ENCODE measurements at regions not wholly inside any gene's neighbourhood (a gene's known extent, or its start where the extent isn't known, plus 50 kb on each side); places are given as distances from the start of the nearest gene placed in this dataset.

GRCh38 chr4:11912886-11913285 lies 484.2 kb upstream of the HS3ST1 start (continued):
- no peak for TF ChIP-seq ZNF514 (tag by site-specific recombination; IDR thresholded peaks at IDR 0.05)
- TF ChIP-seq BCL6B (tag by site-specific recombination; IDR thresholded peaks at IDR 0.05): no peak

GRCh38 chr4:11910812-11911211 lies 482.1 kb upstream of the HS3ST1 start:
- POLR2A ChIA-PET: no interaction called here
- no peaks in the 10 kb centered on the region for H3K36me3 ChIP-seq (ENCODE audit: control insufficient read depth in 2 of 2, insufficient read depth in 1 of 2, low read length in 2 of 2)
- H3K27ac ChIP-seq (ENCODE audit: extremely low read depth, low read depth, low read length): no peak overlapping the region
- CTCF ChIA-PET: no interaction called here
- no peaks in the 10 kb centered on the region for H3K9me3 ChIP-seq (ENCODE audit: control insufficient read depth, insufficient read depth, low read depth, low read length)
- H3K4me3 ChIP-seq (ENCODE audit: low read depth, low read length): no peak overlapping the region
- TF ChIP-seq ZNF266 (tag by site-specific recombination; IDR thresholded peaks at IDR 0.05; ENCODE audit: low read depth): no peak
- no peak for TF ChIP-seq ZNF37A (tag by site-specific recombination; IDR thresholded peaks at IDR 0.05)
- no peak for TF ChIP-seq SETDB1 (IDR thresholded peaks at IDR 0.05; ENCODE audit: insufficient read length, low read length)
- no peak for TF ChIP-seq ELK4 (IDR thresholded peaks at IDR 0.05; ENCODE audit: borderline replicate concordance, low read depth, low read length)
- TF ChIP-seq ZSCAN5A (tag by site-specific recombination; IDR thresholded peaks at IDR 0.05): no peak
- no peak for TF ChIP-seq ZNF366 (tag by site-specific recombination; conservative IDR thresholded peaks at IDR 0.05)
- TF ChIP-seq ATF2 (tag by site-specific recombination; IDR thresholded peaks at IDR 0.05; ENCODE audit: low read depth): no peak
- no peak for TF ChIP-seq ZNF664 (tag by site-specific recombination; IDR thresholded peaks at IDR 0.05)
- no peaks in the 10 kb centered on the region for H3K4me1 ChIP-seq (ENCODE audit: control insufficient read depth, insufficient read depth, low read length)

GRCh38 chr4:11908712-11909111 lies 480.0 kb upstream of the HS3ST1 start:
- ChIA-PET POLR2A (no interaction called here), CTCF (interaction anchor here (0.7 kb wide), 1 partner anchor 133 kb away, joined by 7 read pairs; no protein-coding TSS in a partner anchor)
- H3K9me3 ChIP-seq (ENCODE audit: control insufficient read depth, insufficient read depth, low read depth, low read length): no peaks in the 10 kb centered on the region
- no peaks in the 10 kb centered on the region for H3K36me3 ChIP-seq (ENCODE audit: control insufficient read depth in 2 of 2, insufficient read depth in 1 of 2, low read length in 2 of 2)
- H3K4me3 ChIP-seq (ENCODE audit: low read depth, low read length): no peak overlapping the region
- no peak overlapping the region for H3K27ac ChIP-seq (ENCODE audit: extremely low read depth, low read depth, low read length)
- TF ChIP-seq OSR2 (tag by site-specific recombination; IDR thresholded peaks at IDR 0.05) (no peak), ZNF354C (tag by site-specific recombination; IDR thresholded peaks at IDR 0.05; ENCODE audit: borderline replicate concordance, low read depth) (no peak), EGR2 (tag by site-specific recombination; IDR thresholded peaks at IDR 0.05; ENCODE audit: low read depth) (no peak), KLF7 (tag by site-specific recombination; IDR thresholded peaks at IDR 0.05; ENCODE audit: borderline replicate concordance) (no peak), ZNF624 (tag by site-specific recombination; IDR thresholded peaks at IDR 0.05) (no peak), ZNF274 (IDR thresholded peaks at IDR 0.05; ENCODE audit: low read length) (no peak), ZNF274 (tag by site-specific recombination; IDR thresholded peaks at IDR 0.05; ENCODE audit: borderline replicate concordance) (no peak), ZNF112 (tag by site-specific recombination; IDR thresholded peaks at IDR 0.05) (no peak), ZFP37 (tag by site-specific recombination; IDR thresholded peaks at IDR 0.05) (no peak), ZBTB21 (tag by site-specific recombination; IDR thresholded peaks at IDR 0.05) (no peak), INSM2 (tag by site-specific recombination; IDR thresholded peaks at IDR 0.05) (no peak), ZNF473 (tag by site-specific recombination; IDR thresholded peaks at IDR 0.05) (no peak), ZNF175 (tag by site-specific recombination; IDR thresholded peaks at IDR 0.05) (no peak), ZNF837 (tag by site-specific recombination; IDR thresholded peaks at IDR 0.05) (no peak)
- H3K4me1 ChIP-seq (ENCODE audit: control insufficient read depth, insufficient read depth, low read length): no peaks in the 10 kb centered on the region
